MG63 (cell line): ENCODE measurements at regions not wholly inside any gene's neighbourhood (a gene's known extent, or its start where the extent isn't known, plus 50 kb on each side); places are given as distances from the start of the nearest gene placed in this dataset.

Experiments used
- DNase-seq: peaks from one replicate; pipeline ENCODE4 v3.0.0-alpha.2; 2020
- H3K27me3 ChIP-seq: fragments of 250-450 bp; sonication (Bioruptor Pico); 2 replicates; pipeline ENCODE4 v1.5.1; 2020; ENCODE audit warnings: mild to moderate bottlenecking, moderate library complexity
- H3K36me3 ChIP-seq: fragments of 250-450 bp; sonication (Bioruptor Pico); 2 replicates; pipeline ENCODE4 v1.5.1; 2020; ENCODE audit warnings: mild to moderate bottlenecking, moderate library complexity
- H3K4me3 ChIP-seq: fragments of 250-450 bp; sonication (Bioruptor Pico); 2 replicates; pipeline ENCODE4 v1.5.1; 2020; ENCODE audit warnings: mild to moderate bottlenecking, moderate library complexity
- H3K9me3 ChIP-seq: fragments of 250-450 bp; sonication (Bioruptor Pico); 2 replicates; pipeline ENCODE4 v1.5.1; 2020; ENCODE audit warnings: mild to moderate bottlenecking, moderate library complexity

- DNase-seq = no peak
- Histone ChIP-seq H3K36me3 (no peaks in the 10 kb centered on the region), H3K27me3 (no peaks in the 10 kb centered on the region), H3K9me3 (no peaks in the 10 kb centered on the region), H3K4me3 (no peak overlapping the region)
Observed at GRCh38 chr18:1872274-1872673, 699.0 kb downstream of the METTL4 start.

GRCh38 chr18:1875219-1875618 lies 696.1 kb downstream of the METTL4 start:
- no peak overlapping the region for H3K4me3 ChIP-seq
- H3K27me3 ChIP-seq = no peaks in the 10 kb centered on the region
- no peak for DNase-seq
- H3K36me3 ChIP-seq = no peaks in the 10 kb centered on the region
- H3K9me3 ChIP-seq = no peaks in the 10 kb centered on the region

DNA sequence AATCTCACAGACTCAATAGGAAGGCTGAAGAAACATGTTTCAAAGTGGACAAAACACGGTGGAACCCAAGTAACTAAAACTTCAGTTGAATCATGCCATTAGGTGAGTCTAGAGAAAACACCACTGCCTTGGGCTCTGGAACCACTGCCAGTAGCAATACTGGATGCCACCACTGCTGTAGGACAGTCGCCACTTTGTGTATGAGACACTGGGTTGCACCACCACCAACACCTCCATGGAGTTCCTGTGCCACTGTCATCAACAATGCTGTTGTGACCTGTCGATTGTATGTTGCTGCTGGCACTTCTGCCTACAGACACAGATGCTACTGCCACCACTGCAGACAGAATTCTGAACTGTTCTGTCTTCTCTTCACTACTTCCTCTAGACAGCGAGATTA lies 686.7 kb downstream of the METTL4 start:
- DNase-seq = no peak

DNA sequence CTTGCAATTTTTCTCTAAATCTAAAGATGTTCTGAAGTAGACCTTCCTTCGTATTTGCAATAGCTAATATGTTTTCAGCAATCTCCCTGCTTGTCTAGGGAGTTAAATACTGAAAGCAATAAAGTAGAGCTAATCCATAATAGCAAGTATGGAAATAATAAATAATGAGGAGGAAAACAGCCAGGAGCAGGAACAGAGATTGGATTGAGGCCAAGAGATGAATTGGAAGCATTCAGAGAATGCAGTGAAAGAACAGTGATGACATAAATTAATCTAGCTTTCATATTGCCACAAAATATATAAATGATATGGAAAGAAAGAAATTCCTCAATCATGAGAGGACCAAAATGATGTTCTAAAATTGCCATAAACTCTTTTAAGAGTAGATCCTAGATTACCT lies 679.7 kb downstream of the METTL4 start:
- Histone ChIP-seq H3K36me3 (no peaks in the 10 kb centered on the region), H3K9me3 (no peaks in the 10 kb centered on the region), H3K4me3 (no peak overlapping the region), H3K27me3 (no peaks in the 10 kb centered on the region)
- DNase-seq = no peak

More for the DNA sequence above, 686.7 kb downstream of the METTL4 start:
- no peaks in the 10 kb centered on the region for H3K9me3 ChIP-seq
- no peaks in the 10 kb centered on the region for H3K27me3 ChIP-seq
- no peaks in the 10 kb centered on the region for H3K36me3 ChIP-seq
- no peak overlapping the region for H3K4me3 ChIP-seq

DNA sequence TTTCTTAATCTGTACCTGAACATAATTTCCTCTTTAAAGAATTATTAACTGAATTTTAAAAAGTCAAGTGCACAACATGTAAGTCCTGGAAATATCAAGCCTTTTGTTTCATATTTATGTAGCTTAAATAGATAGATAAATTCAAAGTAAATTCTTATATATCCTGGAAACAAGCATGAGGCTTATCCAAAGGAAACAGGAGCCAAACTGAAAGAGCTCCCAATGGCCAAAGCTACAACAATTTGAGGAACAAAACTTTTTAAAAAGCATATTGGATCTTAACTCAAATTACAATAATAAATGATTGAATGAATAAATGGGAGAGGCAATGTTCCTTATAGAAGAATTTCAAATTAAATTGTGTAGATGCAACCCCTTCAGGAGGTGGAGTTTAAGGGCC lies 679.1 kb downstream of the METTL4 start:
- Histone ChIP-seq H3K27me3 (no peaks in the 10 kb centered on the region), H3K4me3 (no peak overlapping the region), H3K36me3 (no peaks in the 10 kb centered on the region), H3K9me3 (no peaks in the 10 kb centered on the region)
- DNase-seq = no peak

GRCh38 chr18:1895456-1896185 lies 675.7 kb downstream of the METTL4 start:
- DNase-seq = no peak
- Histone ChIP-seq H3K4me3 (no peak overlapping the region), H3K9me3 (no peaks in the 10 kb centered on the region), H3K27me3 (no peaks in the 10 kb centered on the region), H3K36me3 (no peaks in the 10 kb centered on the region)

GRCh38 chr18:1906421-1906820 lies 664.9 kb downstream of the METTL4 start:
- no peaks in the 10 kb centered on the region for H3K36me3 ChIP-seq
- H3K9me3 ChIP-seq = no peaks in the 10 kb centered on the region
- no peak overlapping the region for H3K4me3 ChIP-seq
- no peaks in the 10 kb centered on the region for H3K27me3 ChIP-seq
- no peak for DNase-seq

GRCh38 chr18:1907470-1908206 lies 663.7 kb downstream of the METTL4 start:
- Histone ChIP-seq H3K4me3 (no peak overlapping the region), H3K9me3 (no peaks in the 10 kb centered on the region), H3K27me3 (no peaks in the 10 kb centered on the region), H3K36me3 (no peaks in the 10 kb centered on the region)
- no peak for DNase-seq

- H3K27me3 ChIP-seq = no peaks in the 10 kb centered on the region
- H3K9me3 ChIP-seq = peaks cover 3% of the 10 kb centered on the region; the same call in 1 of the 2 replicates
- H3K36me3 ChIP-seq = no peaks in the 10 kb centered on the region
- no peak for DNase-seq
- H3K4me3 ChIP-seq = no peak overlapping the region
Observed at GRCh38 chr18:1914489-1914888, 656.8 kb downstream of the METTL4 start.

DNA sequence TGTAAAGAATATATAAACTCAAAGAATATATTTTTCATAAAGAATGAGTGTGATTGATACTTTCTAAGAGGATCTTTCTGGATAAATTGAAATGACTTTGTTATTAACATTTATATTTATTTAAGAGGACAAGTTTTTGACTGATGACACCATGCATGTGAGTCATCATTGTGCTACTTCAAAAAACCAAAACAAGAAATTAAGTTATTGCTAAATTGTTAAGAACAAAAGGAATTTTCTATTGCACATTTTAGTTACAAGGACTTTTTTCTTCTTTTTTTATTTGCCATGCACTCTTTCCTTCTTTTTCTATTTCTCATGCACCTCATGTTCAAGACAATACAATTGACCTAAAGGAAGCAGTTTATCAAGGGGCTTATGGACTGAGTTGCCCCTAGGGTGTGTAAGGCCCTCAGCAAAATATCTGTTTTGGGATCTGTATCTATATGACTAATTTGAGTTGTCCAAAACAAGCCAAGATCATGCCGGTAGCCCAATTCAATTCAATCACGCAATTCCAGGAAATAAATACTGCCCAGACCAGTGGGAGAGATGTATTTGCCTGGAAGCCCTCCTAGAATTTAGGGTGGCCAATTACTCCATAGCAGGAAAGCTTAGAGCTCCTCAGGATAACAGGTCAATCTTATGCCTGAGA lies 654.3 kb downstream of the METTL4 start:
- Histone ChIP-seq H3K4me3 (no peak overlapping the region), H3K27me3 (no peaks in the 10 kb centered on the region), H3K9me3 (peaks cover 3% of the 10 kb centered on the region; the same call in 1 of the 2 replicates), H3K36me3 (no peaks in the 10 kb centered on the region)
- no peak for DNase-seq

DNA sequence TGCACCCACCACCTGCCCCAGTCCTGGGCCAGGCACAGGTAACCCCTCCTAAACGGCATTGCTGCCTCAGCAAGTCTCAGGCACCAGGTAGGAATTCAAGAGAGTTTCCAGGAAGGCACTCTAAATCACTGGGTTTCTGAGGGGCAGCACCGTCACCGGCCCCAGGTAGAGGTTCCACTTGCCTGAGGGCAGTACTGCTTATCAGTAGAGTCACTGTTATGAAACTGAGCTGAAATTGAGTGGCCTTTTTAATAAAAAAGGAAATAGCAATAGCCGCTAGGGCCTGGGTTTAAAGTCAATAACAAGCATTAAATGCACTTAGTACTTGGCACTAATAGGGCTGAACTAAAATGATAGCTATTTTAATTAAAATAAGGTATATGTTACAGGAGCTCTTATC lies 653.7 kb downstream of the METTL4 start:
- no peak for DNase-seq
- H3K4me3 ChIP-seq = no peak overlapping the region
- no peaks in the 10 kb centered on the region for H3K36me3 ChIP-seq
- peaks cover 3% of the 10 kb centered on the region; the same call in 1 of the 2 replicates for H3K9me3 ChIP-seq
- H3K27me3 ChIP-seq = no peaks in the 10 kb centered on the region

GRCh38 chr18:1922066-1922465 lies 649.2 kb downstream of the METTL4 start:
- DNase-seq = no peak
- Histone ChIP-seq H3K9me3 (no peaks in the 10 kb centered on the region), H3K4me3 (no peak overlapping the region), H3K27me3 (no peaks in the 10 kb centered on the region), H3K36me3 (no peaks in the 10 kb centered on the region)

DNA sequence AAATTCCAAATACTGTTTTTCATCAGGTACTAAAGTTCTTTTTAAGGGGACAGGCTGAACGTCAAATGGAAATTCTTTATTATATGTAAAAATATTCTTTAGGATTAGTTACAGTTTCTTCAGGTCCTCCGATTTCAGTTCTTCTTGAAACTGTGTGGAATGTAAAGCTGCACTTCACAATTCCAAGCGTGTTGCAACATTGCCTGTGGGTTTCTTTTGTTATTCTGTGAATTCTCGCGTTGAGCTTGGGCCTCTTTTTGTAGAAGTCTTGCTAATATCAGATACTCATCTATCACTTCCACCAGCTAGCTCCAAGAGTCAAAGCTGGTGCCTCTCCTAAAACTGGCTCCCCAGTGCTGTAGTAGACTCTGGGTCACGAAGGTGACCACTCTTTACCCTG lies 642.6 kb downstream of the METTL4 start:
- no peak for DNase-seq
- Histone ChIP-seq H3K27me3 (no peaks in the 10 kb centered on the region), H3K36me3 (no peaks in the 10 kb centered on the region), H3K9me3 (no peaks in the 10 kb centered on the region), H3K4me3 (no peak overlapping the region)

DNA sequence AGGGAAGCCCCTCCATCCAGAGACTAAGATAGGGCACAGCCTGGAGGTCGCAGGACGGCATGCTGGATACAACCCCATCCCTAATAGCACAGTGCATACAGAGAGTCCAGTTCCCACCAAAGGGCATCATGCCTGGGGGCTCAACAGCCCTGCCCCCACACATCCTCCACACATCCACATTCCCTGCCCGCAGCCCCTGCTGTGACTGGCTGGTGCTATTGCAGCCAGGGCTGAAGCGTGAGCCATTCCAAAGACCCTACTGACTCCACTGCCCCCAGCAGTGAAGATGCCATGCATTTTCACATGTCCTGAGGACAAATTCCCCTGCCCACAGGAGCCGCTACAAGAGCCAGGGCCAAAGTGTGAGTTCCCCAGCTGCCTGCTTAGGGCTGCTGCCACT lies 641.6 kb downstream of the METTL4 start:
- no peak for DNase-seq
- Histone ChIP-seq H3K4me3 (no peak overlapping the region), H3K36me3 (no peaks in the 10 kb centered on the region), H3K27me3 (no peaks in the 10 kb centered on the region), H3K9me3 (no peaks in the 10 kb centered on the region)

DNA sequence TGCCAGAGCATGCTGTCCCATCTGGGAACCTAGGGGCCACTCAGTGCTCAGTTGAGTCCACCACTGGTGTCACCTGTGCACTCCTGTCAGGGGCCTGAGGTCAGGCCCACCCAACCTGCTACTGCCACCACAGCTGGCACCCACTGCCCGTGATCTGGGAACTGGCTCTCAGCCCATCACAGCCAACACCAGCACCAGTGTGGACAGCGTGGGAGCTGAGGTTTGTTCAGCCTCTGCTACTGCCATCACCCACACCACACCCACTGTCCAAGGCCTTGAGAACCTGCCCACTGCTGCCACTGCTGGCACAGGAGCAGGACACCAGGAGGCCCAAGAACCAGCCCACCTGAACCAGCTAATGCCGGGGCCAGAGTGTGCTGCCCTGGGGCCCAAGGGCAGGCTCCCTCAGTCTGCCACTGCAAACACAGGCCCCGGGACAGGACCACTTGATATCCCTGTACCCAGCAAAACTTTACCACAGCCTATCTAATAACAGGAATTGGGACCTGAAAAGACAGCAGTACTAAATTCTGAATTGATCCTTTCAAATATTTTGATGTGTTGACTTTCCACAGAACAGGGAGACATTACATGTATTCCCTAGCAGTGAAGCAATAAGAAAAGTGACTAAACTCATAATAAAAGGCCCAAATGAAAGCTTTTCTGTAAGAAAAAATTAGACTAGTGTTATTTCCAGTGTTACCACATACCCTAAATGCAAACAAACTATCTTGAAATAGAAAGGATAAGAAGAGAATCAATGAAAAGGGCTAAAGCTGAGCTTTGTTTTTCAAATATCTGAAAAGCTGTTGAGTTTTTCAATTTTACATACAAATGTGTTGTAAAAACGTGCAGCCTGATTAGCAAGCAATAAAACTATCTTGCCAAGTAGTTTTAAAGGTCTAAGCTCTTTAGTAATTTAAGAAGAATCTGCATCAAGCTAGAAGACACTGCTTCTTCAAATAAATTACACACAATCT lies 640.7 kb downstream of the METTL4 start:
- Histone ChIP-seq H3K36me3 (no peaks in the 10 kb centered on the region), H3K4me3 (no peak overlapping the region), H3K9me3 (no peaks in the 10 kb centered on the region), H3K27me3 (no peaks in the 10 kb centered on the region)
- no peak for DNase-seq

- H3K9me3 ChIP-seq = no peaks in the 10 kb centered on the region
- H3K27me3 ChIP-seq = no peaks in the 10 kb centered on the region
- no peak for DNase-seq
- H3K4me3 ChIP-seq = no peak overlapping the region
- H3K36me3 ChIP-seq = no peaks in the 10 kb centered on the region
Observed at GRCh38 chr18:1952486-1952885, 618.8 kb downstream of the METTL4 start.
